Loucy (cell line): ENCODE measurements at regions not wholly inside any gene's neighbourhood (a gene's known extent, or its start where the extent isn't known, plus 50 kb on each side); places are given as distances from the start of the nearest gene placed in this dataset.

Source experiments
- H2AFZ ChIP-seq: fragments of 200-600 bp; sonication (generic); 2 replicates; pipeline ENCODE4 v1.6.0; 2016; ENCODE audit warnings: antibody characterized with exemption, mild to moderate bottlenecking, low read length, moderate library complexity
- H3F3A ChIP-seq: fragments of 200-600 bp; 2 replicates; pipeline ENCODE4 v1.6.0; 2016; ENCODE audit warnings: antibody characterized with exemption, low read depth, mild to moderate bottlenecking
- H3K27me3 ChIP-seq: fragments of 200-600 bp; sonication (generic); 2 replicates; pipeline ENCODE4 v1.6.1; 2014; ENCODE audit warnings: low read length, mild to moderate bottlenecking; ENCODE audit not compliant: insufficient read depth, poor library complexity, severe bottlenecking
- H3K36me3 ChIP-seq: fragments of 200-600 bp; sonication (generic); 2 replicates; pipeline ENCODE4 v1.6.1; 2016; ENCODE audit warnings: low read length; ENCODE audit not compliant: insufficient read depth
- H3K4me1 ChIP-seq: fragments of 200-600 bp; sonication (generic); 2 replicates; pipeline ENCODE4 v1.5.1; 2014; ENCODE audit warnings: low read length, mild to moderate bottlenecking; ENCODE audit not compliant: insufficient read depth, poor library complexity, severe bottlenecking
- H3K4me2 ChIP-seq: fragments of 200-600 bp; sonication (generic); 2 replicates; pipeline ENCODE4 v1.6.0; 2014; ENCODE audit warnings: antibody characterized with exemption, low read length, low read depth, mild to moderate bottlenecking; ENCODE audit not compliant: poor library complexity, severe bottlenecking
- H3K4me3 ChIP-seq: fragments of 200-600 bp; sonication (generic); 2 replicates; pipeline ENCODE4 v1.5.1; 2014; ENCODE audit warnings: low read length, mild to moderate bottlenecking, mixed read lengths; ENCODE audit not compliant: poor library complexity, severe bottlenecking
- H3K79me2 ChIP-seq: fragments of 200-600 bp; sonication (generic); 2 replicates; pipeline ENCODE4 v1.6.1; 2014; ENCODE audit warnings: low read length; ENCODE audit not compliant: insufficient read depth
- H3K9ac ChIP-seq: fragments of 200-600 bp; sonication (generic); 2 replicates; pipeline ENCODE4 v1.6.0; 2014; ENCODE audit warnings: mild to moderate bottlenecking, low read depth, low read length, moderate library complexity; ENCODE audit not compliant: poor library complexity, severe bottlenecking
- H3K9me2 ChIP-seq: fragments of 200-600 bp; sonication (generic); replicated peaks from 2 replicates; pipeline ENCODE4 v1.6.1; 2016; ENCODE audit warnings: low read depth, low read length, mixed read lengths
- H3K9me3 ChIP-seq: fragments of 200-600 bp; sonication (generic); 2 replicates; pipeline ENCODE4 v1.6.1; 2014; ENCODE audit warnings: mild to moderate bottlenecking, antibody characterized with exemption, low read length, low read depth; ENCODE audit not compliant: insufficient read depth
- H4K20me1 ChIP-seq: fragments of 200-600 bp; sonication (generic); 2 replicates; pipeline ENCODE4 v1.6.0; 2014; ENCODE audit warnings: antibody characterized with exemption, low read length, mild to moderate bottlenecking; ENCODE audit not compliant: insufficient read depth, poor library complexity, severe bottlenecking
- CTCF ChIP-seq: fragments of 200-600 bp; sonication (generic); conservative IDR thresholded peaks from 2 replicates; pipeline ENCODE4 v1.5.1; 2014; ENCODE audit warnings: mild to moderate bottlenecking, antibody characterized with exemption, low read length
- EZH2phosphoT487 ChIP-seq: fragments of 200-600 bp; IDR thresholded peaks from 2 replicates; pipeline ENCODE4 v1.6.1; 2018; ENCODE audit warnings: antibody characterized with exemption, mild to moderate bottlenecking, moderate library complexity, borderline replicate concordance

- Histone ChIP-seq H3K4me2 (no peak overlapping the region), H3K79me2 (no peaks in the 10 kb centered on the region), H3K27me3 (no peaks in the 10 kb centered on the region), H3K4me1 (no peaks in the 10 kb centered on the region), H3K36me3 (no peaks in the 10 kb centered on the region), H3K9me3 (no peaks in the 10 kb centered on the region), H4K20me1 (no peaks in the 10 kb centered on the region), H3K9ac (no peak overlapping the region), H3K9me2 (no peaks in the 10 kb centered on the region), H3K4me3 (no peak overlapping the region), H3F3A (no peaks in the 10 kb centered on the region), H2AFZ (no peak overlapping the region)
- TF ChIP-seq CTCF (no peak), EZH2phosphoT487 (no peak)
Measured at GRCh38 chr4:177687117-177687516, 244.9 kb upstream of the AGA start.

GRCh38 chr4:177692907-177693306, 250.7 kb upstream of the AGA start:
- H3K4me2 ChIP-seq = no peak overlapping the region
- H3K36me3 ChIP-seq = no peaks in the 10 kb centered on the region
- no peaks in the 10 kb centered on the region for H3K79me2 ChIP-seq
- H2AFZ ChIP-seq = no peak overlapping the region
- no peaks in the 10 kb centered on the region for H3K4me1 ChIP-seq
- no peaks in the 10 kb centered on the region for H3K9me3 ChIP-seq
- no peaks in the 10 kb centered on the region for H3K9me2 ChIP-seq
- no peaks in the 10 kb centered on the region for H3F3A ChIP-seq
- no peak overlapping the region for H3K4me3 ChIP-seq
- no peaks in the 10 kb centered on the region for H3K27me3 ChIP-seq
- no peak for TF ChIP-seq EZH2phosphoT487
- no peak for TF ChIP-seq CTCF
- H3K9ac ChIP-seq = no peak overlapping the region
- no peaks in the 10 kb centered on the region for H4K20me1 ChIP-seq

GRCh38 chr4:177696438-177696966, 254.3 kb upstream of the AGA start:
- no peaks in the 10 kb centered on the region for H3K79me2 ChIP-seq
- no peaks in the 10 kb centered on the region for H3F3A ChIP-seq
- H3K4me2 ChIP-seq = no peak overlapping the region
- H3K27me3 ChIP-seq = no peaks in the 10 kb centered on the region
- no peaks in the 10 kb centered on the region for H3K4me1 ChIP-seq
- no peak overlapping the region for H3K4me3 ChIP-seq
- no peaks in the 10 kb centered on the region for H3K9me3 ChIP-seq
- H3K9me2 ChIP-seq = no peaks in the 10 kb centered on the region
- TF ChIP-seq CTCF (no peak), EZH2phosphoT487 (no peak)
- no peaks in the 10 kb centered on the region for H4K20me1 ChIP-seq
- no peaks in the 10 kb centered on the region for H3K36me3 ChIP-seq
- H2AFZ ChIP-seq = no peak overlapping the region
- no peak overlapping the region for H3K9ac ChIP-seq
